ENCODE measurements at regions not wholly inside any gene's neighbourhood (a gene's known extent, or its start where the extent isn't known, plus 50 kb on each side); places are given as distances from the start of the nearest gene placed in this dataset.

DNA sequence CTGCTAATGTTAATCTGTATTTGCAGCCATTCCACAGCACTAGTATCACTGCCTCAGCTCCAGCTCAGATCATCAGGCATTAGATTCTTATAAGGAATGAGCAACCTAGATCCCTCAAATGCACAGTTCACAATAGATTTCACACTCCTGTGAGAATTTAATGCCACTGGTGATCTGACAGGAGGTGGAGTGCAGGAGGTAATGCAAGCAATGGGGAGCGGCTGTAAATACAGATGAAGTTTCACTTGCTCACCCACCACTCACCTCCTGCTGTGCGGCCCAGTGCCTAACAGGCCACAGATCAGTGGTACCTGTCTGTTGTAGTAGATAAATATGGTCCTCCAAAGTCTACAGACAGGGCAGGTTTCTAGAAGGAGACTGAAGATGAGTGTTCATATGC, 97.7 kb upstream of the TMEFF2 start:
- TF ChIP-seq, protein P1, sequence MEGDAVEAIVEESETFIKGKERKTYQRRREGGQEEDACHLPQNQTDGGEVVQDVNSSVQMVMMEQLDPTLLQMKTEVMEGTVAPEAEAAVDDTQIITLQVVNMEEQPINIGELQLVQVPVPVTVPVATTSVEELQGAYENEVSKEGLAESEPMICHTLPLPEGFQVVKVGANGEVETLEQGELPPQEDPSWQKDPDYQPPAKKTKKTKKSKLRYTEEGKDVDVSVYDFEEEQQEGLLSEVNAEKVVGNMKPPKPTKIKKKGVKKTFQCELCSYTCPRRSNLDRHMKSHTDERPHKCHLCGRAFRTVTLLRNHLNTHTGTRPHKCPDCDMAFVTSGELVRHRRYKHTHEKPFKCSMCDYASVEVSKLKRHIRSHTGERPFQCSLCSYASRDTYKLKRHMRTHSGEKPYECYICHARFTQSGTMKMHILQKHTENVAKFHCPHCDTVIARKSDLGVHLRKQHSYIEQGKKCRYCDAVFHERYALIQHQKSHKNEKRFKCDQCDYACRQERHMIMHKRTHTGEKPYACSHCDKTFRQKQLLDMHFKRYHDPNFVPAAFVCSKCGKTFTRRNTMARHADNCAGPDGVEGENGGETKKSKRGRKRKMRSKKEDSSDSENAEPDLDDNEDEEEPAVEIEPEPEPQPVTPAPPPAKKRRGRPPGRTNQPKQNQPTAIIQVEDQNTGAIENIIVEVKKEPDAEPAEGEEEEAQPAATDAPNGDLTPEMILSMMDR (IDR thresholded peaks at IDR 0.05; ENCODE audit: control extremely low read depth in 1 of 3, insufficient read depth in 1 of 3, low read depth in 1 of 3, low read length in 3 of 3): no peak
- no peak for TF ChIP-seq BCL11A (IDR thresholded peaks at IDR 0.05; ENCODE audit: low read depth in 2 of 2, low read length in 2 of 2)
- TF ChIP-seq POLR2AphosphoS5 (IDR thresholded peaks at IDR 0.05; ENCODE audit: low read depth, low read length): no peak
- TF ChIP-seq KDM5A (IDR thresholded peaks at IDR 0.05; ENCODE audit: low read length): no peak
- TF ChIP-seq, protein P2, sequence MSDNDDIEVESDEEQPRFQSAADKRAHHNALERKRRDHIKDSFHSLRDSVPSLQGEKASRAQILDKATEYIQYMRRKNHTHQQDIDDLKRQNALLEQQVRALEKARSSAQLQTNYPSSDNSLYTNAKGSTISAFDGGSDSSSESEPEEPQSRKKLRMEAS (IDR thresholded peaks at IDR 0.05): no peak
